ENCODE measurements at regions not wholly inside any gene's neighbourhood (a gene's known extent, or its start where the extent isn't known, plus 50 kb on each side); places are given as distances from the start of the nearest gene placed in this dataset.

DNA sequence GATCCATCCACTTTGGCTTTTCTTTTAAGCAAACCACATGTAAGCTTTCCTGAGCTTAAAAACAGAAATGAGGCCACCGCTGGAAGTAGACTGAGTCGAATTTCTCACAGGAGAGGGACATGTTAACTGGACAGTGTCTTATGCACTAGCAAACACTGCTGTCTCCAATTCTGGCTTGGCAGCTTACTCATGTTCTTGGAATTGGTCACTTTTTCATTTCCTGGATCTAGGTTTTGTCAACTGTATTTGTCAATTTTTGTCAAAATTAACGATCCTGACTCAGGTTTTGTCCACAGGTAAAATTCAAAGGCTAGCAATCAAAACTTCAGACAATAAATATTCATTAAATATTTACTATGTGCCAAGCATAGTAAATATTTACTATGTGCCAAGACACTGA, 601.5 kb downstream of the RNF144B start:
- in situ Hi-C loops (cut with HindIII; ENCODE audit: low pct_ligation_motif_present, low pct_unique_long_range_greater_than_20kb, low sequenced_read_pairs): no loop called here

DNA sequence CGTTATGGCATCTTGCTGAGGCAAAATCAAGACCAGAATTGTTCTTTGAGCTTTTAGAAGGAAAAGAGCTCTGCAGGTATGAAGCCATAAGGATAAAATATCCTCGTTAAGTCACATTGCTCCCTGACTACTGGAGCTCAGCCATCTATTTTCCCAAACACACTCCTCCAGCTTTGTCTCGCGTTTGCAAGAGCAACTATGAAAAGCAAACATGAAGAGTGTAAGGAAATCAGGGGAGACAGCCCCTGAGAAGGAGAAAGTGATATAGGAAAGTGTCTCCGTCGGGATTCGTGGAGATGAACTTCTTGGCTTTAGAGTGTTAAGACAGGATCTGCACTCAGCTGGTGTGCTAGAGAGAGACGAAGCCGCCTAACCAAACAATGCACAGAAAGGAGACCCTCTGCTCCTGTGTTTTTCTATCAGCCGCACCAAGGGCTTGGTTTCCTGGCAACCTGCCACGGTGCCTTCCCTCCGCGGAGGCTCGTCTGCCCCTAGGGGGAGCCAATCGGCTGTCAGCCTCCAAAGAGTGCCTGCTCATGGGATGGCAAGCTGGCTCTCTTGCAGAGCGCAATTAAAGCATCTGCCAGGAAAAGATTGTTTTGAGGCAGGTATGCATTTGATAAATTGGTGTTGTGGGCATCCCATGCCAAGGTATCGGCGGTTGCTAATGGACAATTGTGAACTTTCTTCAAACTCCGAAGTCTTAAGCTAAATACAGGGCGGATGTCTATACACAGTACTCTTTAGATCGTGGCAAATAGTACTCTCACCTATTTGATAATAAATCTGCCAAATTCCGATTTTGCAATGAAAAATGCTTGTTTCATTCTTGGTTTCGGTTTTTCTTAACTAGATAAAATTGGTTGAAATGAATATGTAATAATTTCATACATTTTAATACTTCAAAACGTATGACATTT, 603.2 kb downstream of the RNF144B start:
- in situ Hi-C loops (cut with HindIII; ENCODE audit: low pct_ligation_motif_present, low pct_unique_long_range_greater_than_20kb, low sequenced_read_pairs): no loop called here
- DNase-seq: peak; percentile 52

More for the DNA sequence above, 601.5 kb downstream of the RNF144B start:
- DNase-seq: no peak

DNA sequence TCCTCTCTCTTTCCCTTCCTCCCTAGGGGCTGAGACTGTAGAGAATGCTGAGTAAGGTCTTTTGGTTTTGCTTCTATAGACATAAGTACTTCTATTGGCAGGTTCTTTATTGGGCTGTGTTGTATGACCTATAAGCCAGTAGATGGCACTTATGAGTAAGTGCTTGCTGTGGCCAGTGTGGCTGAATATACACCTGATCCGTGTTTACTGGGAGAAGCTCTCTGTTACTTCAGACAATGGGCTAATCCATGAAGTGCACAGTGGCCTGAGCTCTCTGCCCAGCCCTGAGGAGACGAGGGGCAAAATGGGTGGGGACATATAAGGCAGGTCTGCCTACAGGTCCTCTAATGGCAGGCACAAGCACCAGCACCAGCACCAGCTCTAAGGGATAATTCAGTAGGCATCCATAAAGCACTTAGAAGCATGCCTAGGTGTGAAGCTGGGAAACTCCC, 610.3 kb downstream of the RNF144B start:
- in situ Hi-C loops (cut with HindIII; ENCODE audit: low pct_ligation_motif_present, low pct_unique_long_range_greater_than_20kb, low sequenced_read_pairs): no loop called here
- DNase-seq: peak; percentile 53

DNA sequence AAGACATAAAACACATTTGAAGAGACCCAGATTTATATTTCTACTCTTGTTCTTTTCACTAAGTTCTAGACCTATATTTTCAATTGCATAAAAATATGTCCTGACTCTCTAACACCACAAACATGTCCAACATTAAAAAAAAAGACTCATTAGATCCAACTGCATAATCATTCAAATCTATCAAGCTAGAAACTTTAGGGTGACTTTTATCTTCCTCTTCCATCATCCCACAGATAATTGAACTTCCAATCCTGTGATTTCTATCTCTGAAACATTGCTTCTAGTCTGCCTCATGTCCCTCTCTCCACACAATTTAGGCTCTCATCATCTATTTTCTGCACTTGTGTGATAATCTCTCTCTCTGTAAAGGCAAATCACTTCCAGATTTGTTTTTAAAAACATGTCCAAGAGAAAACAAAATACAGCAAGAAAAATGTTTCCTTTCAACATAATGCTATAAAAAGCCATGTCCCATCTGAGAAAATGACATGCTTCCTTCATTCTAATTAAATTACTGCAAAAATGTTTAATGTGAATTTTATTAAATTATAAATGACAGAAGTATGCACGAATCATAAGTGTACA, 615.9 kb downstream of the RNF144B start:
- in situ Hi-C loops (cut with HindIII; ENCODE audit: low pct_ligation_motif_present, low pct_unique_long_range_greater_than_20kb, low sequenced_read_pairs): no loop called here
- no peak for DNase-seq

DNA sequence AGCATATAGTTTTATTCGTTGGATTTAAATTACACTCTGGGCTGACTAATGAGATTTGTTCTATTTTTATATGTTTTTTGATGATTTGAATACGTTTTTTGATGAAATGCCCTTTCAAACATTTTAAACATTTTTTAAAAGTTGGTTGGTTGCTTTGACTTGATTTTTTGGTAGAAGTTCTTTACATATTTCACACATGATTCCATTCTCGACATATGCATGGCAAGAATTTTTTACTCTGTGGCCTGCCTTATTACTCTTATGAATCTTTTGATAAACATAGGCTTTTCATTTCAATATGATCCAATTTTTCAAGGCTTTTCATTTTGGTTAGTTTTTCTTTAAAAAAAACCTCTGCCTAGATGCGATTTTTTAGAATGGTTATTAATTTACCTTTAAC, 617.0 kb downstream of the RNF144B start:
- DNase-seq: no peak
- in situ Hi-C loops (cut with HindIII; ENCODE audit: low pct_ligation_motif_present, low pct_unique_long_range_greater_than_20kb, low sequenced_read_pairs): no loop called here

DNA sequence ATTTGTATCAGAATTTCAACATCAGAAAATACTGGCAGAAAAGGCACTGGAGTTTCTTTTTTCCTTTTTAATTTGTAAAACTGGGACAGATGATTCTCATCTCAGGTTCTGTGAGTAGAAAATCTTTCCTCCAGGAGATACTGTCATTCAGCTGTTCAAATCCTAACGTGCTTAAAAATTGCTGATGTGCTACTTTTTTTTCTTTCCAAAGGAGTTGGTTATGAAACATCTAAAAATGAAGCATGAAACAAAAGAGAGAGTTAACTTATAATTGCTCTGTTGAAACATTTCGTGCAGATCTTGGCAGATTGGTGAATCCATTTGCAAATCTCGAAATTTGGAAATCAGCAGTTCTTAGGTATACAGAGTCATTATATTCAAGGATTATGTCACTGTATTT, 622.6 kb downstream of the RNF144B start:
- no peak for DNase-seq
- in situ Hi-C loops (cut with HindIII; ENCODE audit: low pct_ligation_motif_present, low pct_unique_long_range_greater_than_20kb, low sequenced_read_pairs): no loop called here

DNA sequence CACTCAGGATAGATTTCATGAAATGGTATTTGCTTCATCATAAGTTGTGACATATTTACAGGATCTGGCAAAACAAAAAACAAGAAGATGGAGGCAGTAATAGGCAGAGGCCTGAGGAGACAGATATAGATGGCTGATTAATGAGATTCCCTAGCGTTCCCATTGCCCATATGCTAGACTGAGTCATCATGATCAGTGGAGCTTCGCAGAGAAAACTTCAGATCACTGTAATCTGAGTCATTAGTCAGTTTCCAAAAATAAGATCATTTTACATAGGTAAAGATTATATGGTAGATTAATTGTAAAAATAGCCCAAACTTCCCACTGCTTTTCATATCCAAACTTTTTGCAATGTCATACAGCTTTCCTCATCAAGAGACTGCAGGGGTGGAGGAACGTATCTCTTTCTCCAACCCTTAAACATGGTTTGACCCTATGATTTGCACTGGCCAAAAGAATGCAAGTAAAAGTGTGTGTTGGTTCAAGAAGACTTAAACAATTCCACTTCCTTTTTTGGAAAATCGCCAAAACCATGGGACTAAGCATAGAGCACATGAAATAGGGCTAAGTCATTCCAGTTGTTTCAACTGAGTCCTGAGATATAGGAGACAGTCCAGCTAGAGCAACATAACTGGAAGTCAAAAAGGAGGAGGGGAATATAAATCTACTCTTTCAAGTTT, 626.0 kb downstream of the RNF144B start:
- in situ Hi-C loops (cut with HindIII; ENCODE audit: low pct_ligation_motif_present, low pct_unique_long_range_greater_than_20kb, low sequenced_read_pairs): no loop called here
- DNase-seq: no peak

DNA sequence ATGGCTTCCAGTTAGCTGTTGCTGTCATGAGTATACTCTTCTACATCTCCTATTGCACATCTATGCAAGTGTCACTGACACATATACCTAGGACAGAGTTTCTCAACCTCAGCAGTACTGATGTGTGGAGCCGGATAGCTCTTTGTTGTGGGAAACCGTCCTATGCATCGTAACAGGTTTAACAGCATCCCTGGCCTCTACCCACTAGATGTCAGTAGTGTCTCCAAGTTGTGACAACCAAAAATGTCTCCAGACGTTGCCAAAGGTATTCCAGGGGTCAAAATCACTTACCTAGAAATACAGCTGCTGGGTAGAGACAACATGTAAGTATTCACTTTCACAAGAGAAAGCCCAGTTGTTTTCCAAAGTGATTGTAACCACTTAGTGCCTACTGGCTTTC, 637.6 kb downstream of the RNF144B start:
- DNase-seq: peak; percentile 26
- in situ Hi-C loops (cut with HindIII; ENCODE audit: low pct_ligation_motif_present, low pct_unique_long_range_greater_than_20kb, low sequenced_read_pairs): no loop called here

DNA sequence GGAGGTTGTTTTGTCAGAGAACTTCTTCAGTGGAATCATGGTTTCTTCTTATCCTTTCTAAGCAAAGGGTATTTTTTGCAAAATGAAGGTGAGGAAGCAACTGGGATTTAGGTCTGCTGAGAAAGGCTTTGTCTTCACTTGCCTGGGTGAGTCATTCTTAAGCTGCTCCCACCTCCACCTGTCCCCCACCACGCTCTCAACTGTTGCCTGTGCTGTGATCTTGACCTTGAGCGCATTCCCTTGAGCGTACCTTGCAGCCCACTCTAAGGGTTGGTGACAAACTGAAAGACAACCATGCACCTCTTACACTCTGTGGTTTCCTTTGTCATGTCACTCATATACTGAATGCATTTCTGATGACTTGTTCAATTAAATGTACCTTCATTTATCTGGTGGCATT, 641.1 kb downstream of the RNF144B start:
- no peak for DNase-seq
- in situ Hi-C loops (cut with HindIII; ENCODE audit: low pct_ligation_motif_present, low pct_unique_long_range_greater_than_20kb, low sequenced_read_pairs): no loop called here

DNA sequence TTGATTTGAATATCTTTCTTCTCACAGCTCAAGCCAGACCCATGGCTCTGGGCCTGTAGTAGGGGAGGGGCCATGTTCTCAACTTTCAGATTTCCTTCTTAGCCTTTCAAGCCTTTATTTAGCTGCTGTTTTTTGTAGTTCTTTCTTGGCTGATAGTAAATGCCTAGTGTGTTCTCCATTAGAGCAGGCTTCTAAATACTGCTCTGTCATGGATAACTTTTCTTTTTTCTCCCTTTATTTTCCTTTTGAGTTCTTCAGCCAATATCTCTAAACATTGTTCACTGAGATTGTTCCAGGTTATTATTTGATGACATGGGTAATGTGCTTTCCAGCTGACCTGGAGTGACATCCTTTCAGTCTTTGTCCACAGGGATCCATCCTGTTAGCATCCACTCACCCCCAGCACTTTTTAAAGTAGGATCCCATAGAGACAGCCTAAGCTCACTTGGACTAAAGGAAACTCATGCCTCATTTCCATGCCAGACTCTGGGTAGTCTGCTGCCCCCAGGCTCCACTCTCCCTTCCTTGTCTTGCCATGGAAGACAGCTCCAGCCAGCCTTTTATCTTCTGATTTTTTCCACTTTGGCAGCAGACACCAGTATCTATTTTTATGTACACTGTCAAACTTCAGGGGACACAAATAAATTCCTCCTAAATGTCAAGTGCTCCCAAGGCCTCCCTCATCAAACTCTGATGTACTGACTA, 645.6 kb downstream of the RNF144B start:
- DNase-seq: no peak
- in situ Hi-C loops (cut with HindIII; ENCODE audit: low pct_ligation_motif_present, low pct_unique_long_range_greater_than_20kb, low sequenced_read_pairs): no loop called here

DNA sequence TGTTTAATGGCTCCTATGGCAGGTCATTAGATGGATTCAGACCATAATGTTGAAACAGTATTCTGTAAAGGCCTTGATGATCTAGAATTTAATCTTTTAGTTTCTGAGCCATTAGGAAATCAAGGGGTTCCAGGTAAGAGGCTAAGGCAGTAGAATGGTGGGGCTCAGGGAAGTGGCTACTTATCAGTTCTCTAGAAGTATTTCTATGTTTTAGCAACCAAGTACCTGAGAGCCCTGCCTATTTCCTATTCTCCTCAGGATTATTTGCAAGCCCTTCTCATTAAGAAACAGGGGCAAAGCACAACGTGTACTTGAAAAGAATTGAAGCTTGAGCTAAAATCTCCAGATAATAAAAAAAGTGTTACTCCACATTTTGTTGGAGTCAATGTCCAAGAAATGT, 646.5 kb downstream of the RNF144B start:
- DNase-seq: no peak
- in situ Hi-C loops (cut with HindIII; ENCODE audit: low pct_ligation_motif_present, low pct_unique_long_range_greater_than_20kb, low sequenced_read_pairs): no loop called here

DNA sequence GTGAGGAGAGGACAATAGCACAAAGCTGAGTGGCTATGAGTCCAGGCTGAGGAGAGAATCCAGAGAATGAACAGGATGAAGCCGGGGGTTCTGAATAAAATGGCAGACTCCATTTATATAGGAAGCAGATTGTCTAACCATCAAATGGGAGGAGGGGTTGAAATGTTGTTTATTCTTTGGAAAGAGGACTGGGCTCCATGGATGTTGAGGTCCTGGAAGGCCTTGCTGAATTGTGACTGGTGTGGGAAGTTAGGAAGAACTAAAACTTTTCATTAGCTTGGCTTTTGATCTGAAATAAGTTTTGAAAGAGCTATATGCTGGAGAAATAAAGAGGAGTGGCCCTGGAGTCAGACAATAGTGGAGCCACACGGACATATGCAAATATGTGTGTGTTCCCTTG, 647.8 kb downstream of the RNF144B start:
- DNase-seq: no peak
- in situ Hi-C loops (cut with HindIII; ENCODE audit: low pct_ligation_motif_present, low pct_unique_long_range_greater_than_20kb, low sequenced_read_pairs): no loop called here

DNA sequence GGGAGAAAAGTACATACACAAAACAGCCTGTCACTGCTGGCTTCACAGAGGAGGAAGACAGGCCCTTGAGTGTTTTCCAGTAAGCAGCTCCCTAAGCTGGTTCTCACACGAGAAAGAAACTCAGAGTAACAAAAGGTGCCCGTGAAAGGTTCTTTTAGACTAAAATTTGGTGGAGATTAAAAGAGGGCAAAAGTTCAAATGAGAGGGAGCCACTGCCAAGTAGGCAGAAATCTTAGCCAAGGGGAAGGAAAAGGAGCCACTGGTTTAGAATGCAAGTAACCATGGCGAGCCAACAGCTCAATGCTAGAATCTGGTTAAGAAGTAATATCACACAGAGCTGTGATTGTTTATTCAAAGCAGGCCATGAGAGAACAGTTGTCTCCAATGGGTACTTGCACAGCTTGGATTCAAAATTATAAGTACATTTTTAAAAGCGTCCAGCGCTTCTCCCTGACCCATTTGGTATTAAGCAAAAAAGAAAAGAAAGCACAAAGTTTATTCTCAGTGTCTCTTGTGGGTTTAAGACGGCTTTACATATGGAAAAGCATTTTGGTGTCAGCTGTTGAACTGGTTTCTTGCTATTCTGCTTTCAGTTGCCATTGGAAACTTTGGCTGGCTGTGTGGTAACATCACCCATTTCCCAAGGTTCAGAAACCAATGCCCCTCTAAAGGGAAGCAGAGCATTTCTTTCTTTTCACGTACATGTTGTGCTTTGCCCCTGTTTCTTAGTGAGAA, 648.5 kb downstream of the RNF144B start:
- in situ Hi-C loops (cut with HindIII; ENCODE audit: low pct_ligation_motif_present, low pct_unique_long_range_greater_than_20kb, low sequenced_read_pairs): no loop called here
- no peak for DNase-seq

DNA sequence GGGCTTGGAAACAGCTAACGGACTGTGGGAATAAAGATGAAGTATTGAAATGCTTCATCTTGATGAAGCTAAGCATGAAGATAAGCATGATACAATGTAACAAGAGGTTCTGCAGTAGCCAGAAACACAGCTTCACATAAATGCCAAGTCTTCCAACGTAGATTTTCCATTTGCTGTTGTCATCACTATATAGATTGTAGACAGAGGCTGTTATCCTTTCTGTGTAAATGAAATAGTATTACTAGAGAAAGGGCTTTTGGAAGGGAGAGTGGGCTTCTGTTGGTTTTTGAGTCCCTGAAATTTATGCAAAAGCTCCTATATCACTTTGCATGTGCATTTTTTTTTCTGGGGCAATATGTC, 649.0 kb downstream of the RNF144B start:
- no peak for DNase-seq
- in situ Hi-C loops (cut with HindIII; ENCODE audit: low pct_ligation_motif_present, low pct_unique_long_range_greater_than_20kb, low sequenced_read_pairs): no loop called here

DNA sequence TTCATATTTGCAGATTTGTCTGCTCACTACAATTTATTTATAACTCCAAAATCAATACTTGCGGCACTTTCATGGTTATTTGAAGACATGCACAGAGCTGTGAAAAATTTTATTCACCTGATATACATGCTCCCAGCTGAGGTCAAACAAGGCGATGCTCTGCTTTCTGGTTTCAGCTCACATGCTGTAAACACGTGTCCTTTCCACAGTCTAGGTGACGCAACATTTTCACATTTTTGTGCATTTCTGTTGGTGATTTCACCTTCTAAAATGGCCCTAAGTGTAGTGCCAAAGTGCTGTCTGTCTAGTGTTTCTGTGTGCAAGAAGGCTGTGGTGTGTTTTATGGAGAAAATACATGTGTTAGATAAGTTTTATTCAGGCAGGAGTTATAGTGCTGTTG, 650.5 kb downstream of the RNF144B start:
- in situ Hi-C loops (cut with HindIII; ENCODE audit: low pct_ligation_motif_present, low pct_unique_long_range_greater_than_20kb, low sequenced_read_pairs): no loop called here
- DNase-seq: no peak

DNA sequence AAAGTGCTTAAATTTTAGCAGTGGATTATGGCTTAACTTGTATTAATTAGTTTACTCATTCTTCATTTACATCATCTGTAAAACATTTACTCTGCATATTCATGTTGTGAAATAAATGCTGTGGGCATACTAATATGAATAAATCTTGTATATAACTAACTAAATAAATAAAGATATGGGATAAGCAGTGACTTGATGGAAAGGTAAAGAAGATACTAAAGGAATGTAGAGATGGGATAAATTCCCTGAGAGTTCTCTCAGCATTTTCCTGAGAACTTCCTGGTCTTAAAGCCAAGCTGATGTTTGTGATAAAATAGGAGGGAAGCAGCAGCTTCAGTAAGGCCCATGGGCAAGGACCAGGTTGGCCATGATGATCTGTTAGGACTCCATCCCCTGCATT, 652.1 kb downstream of the RNF144B start:
- in situ Hi-C loops (cut with HindIII; ENCODE audit: low pct_ligation_motif_present, low pct_unique_long_range_greater_than_20kb, low sequenced_read_pairs): no loop called here
- no peak for DNase-seq

DNA sequence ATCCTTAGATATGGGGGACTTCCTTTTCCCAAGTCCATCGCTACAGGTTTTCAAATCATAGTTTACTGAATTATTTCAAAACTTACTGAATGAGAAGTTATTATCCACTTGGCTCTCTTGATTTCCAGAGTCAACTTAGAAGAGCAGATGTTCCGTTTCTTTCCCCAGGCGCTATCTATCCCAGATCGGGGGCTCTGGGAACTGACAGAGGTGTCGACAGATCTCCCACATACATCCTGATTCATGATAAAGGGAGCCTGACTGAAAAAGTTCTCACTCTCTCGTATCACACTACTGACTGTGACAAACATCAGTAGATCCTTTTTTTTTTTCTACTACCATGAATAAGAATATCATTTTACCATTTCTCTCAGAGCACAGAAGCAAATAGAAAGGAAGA, 654.8 kb downstream of the RNF144B start:
- in situ Hi-C loops (cut with HindIII; ENCODE audit: low pct_ligation_motif_present, low pct_unique_long_range_greater_than_20kb, low sequenced_read_pairs): no loop called here

DNA sequence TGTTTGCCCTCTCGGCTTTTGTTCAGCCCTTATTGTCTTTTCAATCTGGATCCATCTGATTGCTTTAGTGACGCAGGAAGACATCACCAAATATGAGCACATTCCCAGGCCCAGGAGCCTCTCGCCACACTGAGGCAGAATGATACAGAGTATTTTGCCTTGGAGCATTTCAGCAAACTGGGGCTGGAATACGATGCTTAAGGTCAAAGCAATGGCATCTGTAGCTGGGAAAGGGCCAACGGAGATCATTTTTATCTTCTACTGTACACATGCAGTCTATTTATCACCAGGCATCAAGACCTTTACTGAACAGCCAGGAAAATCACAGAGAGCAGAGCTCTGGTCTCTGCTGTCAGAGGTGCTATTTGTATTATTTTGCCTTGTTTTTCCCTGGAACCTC, 655.3 kb downstream of the RNF144B start:
- DNase-seq: no peak
- in situ Hi-C loops (cut with HindIII; ENCODE audit: low pct_ligation_motif_present, low pct_unique_long_range_greater_than_20kb, low sequenced_read_pairs): no loop called here

More for the DNA sequence above, 654.8 kb downstream of the RNF144B start:
- DNase-seq: no peak
